CD14-positive monocyte (primary cell): ENCODE measurements at regions not wholly inside any gene's neighbourhood (a gene's known extent, or its start where the extent isn't known, plus 50 kb on each side); places are given as distances from the start of the nearest gene placed in this dataset.

Source experiments
- DNase-seq, 3 donors: peaks; one replicate each; pipeline ENCODE4 v3.0.0-alpha.2; 2011 to 2022
- H2AFZ ChIP-seq: 2 replicates; pipeline ENCODE4 v1.6.0; 2012; ENCODE audit warnings: mild to moderate bottlenecking, low read depth, low read length, inconsistent platforms; ENCODE audit not compliant: insufficient read depth, poor library complexity, severe bottlenecking
- H3K27ac ChIP-seq, 2 donors: 1 replicate in 1 of 2; 2 replicates in 1 of 2; pipeline ENCODE4 v1.5.1; 2012 to 2013; ENCODE audit warnings: low read length in 2 of 2, control low read depth in 1 of 2, inconsistent platforms in 1 of 2, low read depth in 1 of 2, mild to moderate bottlenecking in 1 of 2
- H3K27me3 ChIP-seq, 2 donors: one replicate each; pipeline versions ENCODE4 v1.6.0 to v1.6.1; 2011 to 2013; ENCODE audit warnings: low read length in 2 of 2; ENCODE audit not compliant: control insufficient read depth in 2 of 2, insufficient read depth in 2 of 2
- H3K36me3 ChIP-seq, 2 donors: replicated peaks in 1 of 2; 1 replicate in 1 of 2; 2 replicates in 1 of 2; pipeline versions ENCODE4 v1.5.1 to v1.6.1; 2012 to 2013; ENCODE audit warnings: low read length in 2 of 2, control low read depth in 1 of 2, inconsistent platforms in 1 of 2, mild to moderate bottlenecking in 1 of 2; ENCODE audit not compliant: insufficient read depth in 2 of 2, control insufficient read depth in 1 of 2
- H3K4me1 ChIP-seq, 2 donors: 1 replicate in 1 of 2; 2 replicates in 1 of 2; pipeline versions ENCODE4 v1.5.1 to v1.6.1; 2012 to 2013; ENCODE audit warnings: low read length in 2 of 2, control low read depth in 1 of 2, inconsistent platforms in 1 of 2, mild to moderate bottlenecking in 1 of 2, moderate library complexity in 1 of 2; ENCODE audit not compliant: insufficient read depth in 2 of 2, control insufficient read depth in 1 of 2
- H3K4me2 ChIP-seq: replicated peaks from 2 replicates; pipeline ENCODE3; 2012; ENCODE audit warnings: low read length, moderate library complexity, mild to moderate bottlenecking; ENCODE audit not compliant: poor library complexity, severe bottlenecking; ENCODE audit errors: extremely low read depth
- H3K4me3 ChIP-seq, 3 experiments: fragments of 200-600 bp in 1 of 3; sonication (generic) in 1 of 3; replicated peaks in 1 of 3; 1 replicate in 2 of 3; 2 replicates in 1 of 3; pipeline ENCODE4 v1.5.1; 2011 to 2013; ENCODE audit warnings: low read length in 3 of 3, mild to moderate bottlenecking in 3 of 3, control low read depth in 2 of 3, low read depth in 2 of 3, inconsistent platforms in 1 of 3, moderate library complexity in 1 of 3
- H3K79me2 ChIP-seq: 2 replicates; pipeline ENCODE4 v1.6.0; 2012; ENCODE audit warnings: mild to moderate bottlenecking, control low read depth, inconsistent platforms, low read length, moderate library complexity; ENCODE audit not compliant: insufficient read depth
- H3K9ac ChIP-seq: 2 replicates; pipeline ENCODE4 v1.6.0; 2017; ENCODE audit warnings: low read length, mild to moderate bottlenecking; ENCODE audit not compliant: insufficient read depth, poor library complexity, severe bottlenecking
- H3K9me3 ChIP-seq, 2 donors: replicated peaks in 1 of 2; 1 replicate in 1 of 2; 2 replicates in 1 of 2; pipeline versions ENCODE4 v1.5.1 to v1.6.1; 2012 to 2013; ENCODE audit warnings: low read length in 2 of 2, control low read depth in 1 of 2; ENCODE audit not compliant: control insufficient read depth in 1 of 2, insufficient read depth in 1 of 2
- H4K20me1 ChIP-seq: 2 replicates; pipeline ENCODE4 v1.6.0; 2012; ENCODE audit warnings: mild to moderate bottlenecking, low read length, control low read depth, moderate library complexity; ENCODE audit not compliant: insufficient read depth
- H3K27ac Mint-ChIP-seq, 7 donors: one replicate each; pipeline ENCODE4 v1.8.0; 2020; ENCODE audit warnings: mild to moderate bottlenecking in 7 of 7, mixed read lengths in 7 of 7, moderate library complexity in 6 of 7, inconsistent platforms in 2 of 7
- H3K27me3 Mint-ChIP-seq, 3 donors: one replicate each; pipeline ENCODE4 v1.8.0; 2021 to 2022; ENCODE audit warnings: low read depth in 3 of 3, mild to moderate bottlenecking in 3 of 3, mixed read lengths in 3 of 3, moderate library complexity in 3 of 3, inconsistent platforms in 1 of 3
- H3K36me3 Mint-ChIP-seq, 2 donors: one replicate each; pipeline ENCODE4 v1.8.0; 2020; ENCODE audit warnings: mixed read lengths in 2 of 2, inconsistent platforms in 1 of 2, mild to moderate bottlenecking in 1 of 2
- H3K4me1 Mint-ChIP-seq: one replicate; pipeline ENCODE4 v1.8.0; 2020; ENCODE audit warnings: mild to moderate bottlenecking, mixed read lengths
- H3K4me3 Mint-ChIP-seq, 2 donors: one replicate each; pipeline ENCODE4 v1.8.0; 2020; ENCODE audit warnings: mild to moderate bottlenecking in 2 of 2, mixed read lengths in 2 of 2, moderate library complexity in 1 of 2
- H3K9me3 Mint-ChIP-seq, 7 donors: one replicate each; pipeline ENCODE4 v1.8.0; 2020 to 2022; ENCODE audit warnings: mixed read lengths in 7 of 7, mild to moderate bottlenecking in 6 of 7, moderate library complexity in 6 of 7, inconsistent platforms in 2 of 7
- CTCF ChIP-seq: fragments of 200-600 bp; IDR thresholded peaks from one replicate; pipeline ENCODE4 v1.8.0; 2022; ENCODE audit warnings: antibody characterized with exemption, mild to moderate bottlenecking
- WGBS: methylation state at CpG from one replicate; pipeline ENCODE4 v1.1.5; 2013; ENCODE audit warnings: missing lambda C conversion rate; ENCODE audit not compliant: insufficient coverage; 5-methylcytosine and 5-hydroxymethylcytosine counted together
- intact Hi-C, 2 donors: fragments of 100-400 bp; cut with micrococcal nuclease; formaldehyde crosslinking; loops; one replicate each; pipeline versions ENCODE4 v1.15.0 to v1.15.1; 2023

GRCh38 chr16:65323655-65324237 is 201.9 kb upstream of the CDH11 start:
- Histone ChIP-seq H3K4me1 (no peaks in the 10 kb centered on the region), H3K9me3 (no peaks in the 10 kb centered on the region), H2AFZ (no peak overlapping the region), H3K27me3 (no peaks in the 10 kb centered on the region), H3K9ac (no peak overlapping the region), H3K4me3 (no peak overlapping the region), H4K20me1 (no peaks in the 10 kb centered on the region), H3K27ac (no peak overlapping the region), H3K4me2 (no peak overlapping the region), H3K36me3 (no peaks in the 10 kb centered on the region), H3K79me2 (no peaks in the 10 kb centered on the region)
- no peak for DNase-seq
- Mint-ChIP-seq H3K9me3 (peaks cover 0 to 3% (median 0%) of the 10 kb centered on the region in 7 donors), H3K36me3 (no peaks in the 10 kb centered on the region), H3K4me3 (no peak overlapping the region), H3K4me1 (no peaks in the 10 kb centered on the region), H3K27me3 (no peaks in the 10 kb centered on the region), H3K27ac (no peak overlapping the region)
- intact Hi-C loops: no loop called here
- 100% methylated on average over 1 of the region's 2 CpGs for WGBS
- no peak for TF ChIP-seq CTCF

GRCh38 chr16:65319621-65320231 is 197.9 kb upstream of the CDH11 start:
- no peak for DNase-seq
- intact Hi-C loops: no loop called here
- Histone ChIP-seq H3K9me3 (no peaks in the 10 kb centered on the region), H3K4me1 (no peaks in the 10 kb centered on the region), H3K27ac (no peak overlapping the region), H3K4me3 (no peak overlapping the region), H3K27me3 (no peaks in the 10 kb centered on the region), H3K79me2 (no peaks in the 10 kb centered on the region), H3K4me2 (no peak overlapping the region), H3K36me3 (no peaks in the 10 kb centered on the region), H4K20me1 (no peaks in the 10 kb centered on the region), H2AFZ (no peak overlapping the region), H3K9ac (no peak overlapping the region)
- Mint-ChIP-seq H3K4me3 (no peak overlapping the region), H3K4me1 (no peaks in the 10 kb centered on the region), H3K36me3 (no peaks in the 10 kb centered on the region), H3K9me3 (peaks cover 0 to 9% (median 0%) of the 10 kb centered on the region in 7 donors), H3K27me3 (no peaks in the 10 kb centered on the region), H3K27ac (no peak overlapping the region)
- 53% methylated on average over 3 of the region's 6 CpGs for WGBS
- no peak for TF ChIP-seq CTCF
